NCI-H1417 treated with DMSO at 0.1 percent for 48 hours (cell line): ENCODE measurements at regions not wholly inside any gene's neighbourhood (a gene's known extent, or its start where the extent isn't known, plus 50 kb on each side); places are given as distances from the start of the nearest gene placed in this dataset.
"Not testable (repeated sequence)": the region's sequence is repeated elsewhere in the genome, so short reads cannot be mapped to it uniquely, and the experiment has no call there.

Experiments used
- DNase-seq: peaks from one replicate; lab custom pipeline; 2025; lab: John Stamatoyannopoulos, UW

- DNase-seq = no peak
Measured at GRCh38 chr2:241983571-241984270, 114.2 kb downstream of the RTP5 start.

GRCh38 chr2:241984271-241984655 lies 114.7 kb downstream of the RTP5 start:
- DNase-seq = no peak

- DNase-seq = no peak
Measured at GRCh38 chr2:241984658-241985057, 115.1 kb downstream of the RTP5 start.

- DNase-seq = not testable (repeated sequence)
Measured at GRCh38 chr2:241985161-241985985, 115.8 kb downstream of the RTP5 start.

- no peak for DNase-seq
Measured at GRCh38 chr2:241985986-241986329, 116.4 kb downstream of the RTP5 start.

- no peak for DNase-seq
Measured at GRCh38 chr2:241986836-241987641, 117.5 kb downstream of the RTP5 start.

- no peak for DNase-seq
Measured at GRCh38 chr2:241987726-241988125, 118.2 kb downstream of the RTP5 start.

- DNase-seq = no peak
Measured at GRCh38 chr2:241988146-241988545, 118.6 kb downstream of the RTP5 start.

- DNase-seq = no peak
Measured at GRCh38 chr2:241989074-241989473, 119.5 kb downstream of the RTP5 start.

- no peak for DNase-seq
Measured at GRCh38 chr2:241990466-241990865, 120.9 kb downstream of the RTP5 start.

GRCh38 chr2:241991299-241991698 lies 121.8 kb downstream of the RTP5 start:
- no peak for DNase-seq

- no peak for DNase-seq
Measured at GRCh38 chr2:241992753-241993152, 123.2 kb downstream of the RTP5 start.

GRCh38 chr2:241993386-241994005 lies 124.0 kb downstream of the RTP5 start:
- no peak for DNase-seq

GRCh38 chr2:241994086-241994485 lies 124.6 kb downstream of the RTP5 start:
- DNase-seq = no peak

- no peak for DNase-seq
Measured at GRCh38 chr2:241994556-241995213, 125.2 kb downstream of the RTP5 start.

GRCh38 chr2:241996100-241996499 lies 126.6 kb downstream of the RTP5 start:
- DNase-seq = no peak

- no peak for DNase-seq
Measured at GRCh38 chr2:241997017-241997416, 127.5 kb downstream of the RTP5 start.

GRCh38 chr2:241999184-241999583 lies 129.7 kb downstream of the RTP5 start:
- no peak for DNase-seq

- no peak for DNase-seq
Measured at GRCh38 chr2:242001853-242002252, 132.3 kb downstream of the RTP5 start.

- no peak for DNase-seq
Measured at GRCh38 chr2:242002944-242003343, 133.4 kb downstream of the RTP5 start.

GRCh38 chr2:242004223-242004901 lies 134.8 kb downstream of the RTP5 start:
- no peak for DNase-seq
